SK-N-SH (cell line): ENCODE measurements at regions not wholly inside any gene's neighbourhood (a gene's known extent, or its start where the extent isn't known, plus 50 kb on each side); places are given as distances from the start of the nearest gene placed in this dataset.

Experiments
- CHD2 ChIP-seq: fragments of 150-350 bp; IDR thresholded peaks from 2 replicates; pipeline ENCODE4 v1.6.1; 2018; ENCODE audit warnings: low read length; ENCODE audit not compliant: partially characterized antibody
- EP300 ChIP-seq, 2 experiments: IDR thresholded peaks; 2 replicates each; pipeline versions ENCODE4 v1.4.0 to v1.6.1; 2012; ENCODE audit warnings: borderline replicate concordance in 1 of 2, low read depth in 1 of 2, low read length in 1 of 2
- EZH2phosphoT487 ChIP-seq: fragments of 200-600 bp; sonication (generic); IDR thresholded peaks from 2 replicates; pipeline ENCODE4 v1.6.1; 2017; ENCODE audit warnings: low read depth, mixed run types, mild to moderate bottlenecking, antibody characterized with exemption, moderate library complexity, borderline replicate concordance
- GABPA ChIP-seq: IDR thresholded peaks from 2 replicates; pipeline ENCODE4 v1.4.0; 2012; ENCODE audit warnings: low read depth, mild to moderate bottlenecking
- POLR2AphosphoS5 ChIP-seq: IDR thresholded peaks from 2 replicates; pipeline ENCODE4 v1.6.1; 2012; ENCODE audit warnings: low read depth, low read length
- TAF1 ChIP-seq: IDR thresholded peaks from 2 replicates; pipeline ENCODE4 v1.6.1; 2012; ENCODE audit warnings: low read depth, mild to moderate bottlenecking, low read length, moderate library complexity, borderline replicate concordance
- TF ChIP-seq, protein P1 (sequence below): fragments of 200-600 bp; sonication (generic); IDR thresholded peaks from 2 replicates; pipeline ENCODE4 v1.6.1; 2017; ENCODE audit warnings: antibody characterized with exemption, mild to moderate bottlenecking, moderate library complexity
- TF ChIP-seq, protein P2 (sequence below): fragments of 150-350 bp; IDR thresholded peaks from 2 replicates; pipeline ENCODE4 v1.6.1; 2016; ENCODE audit warnings: mild to moderate bottlenecking, low read depth, low read length
- TF ChIP-seq, protein P3 (sequence below): fragments of 150-350 bp; IDR thresholded peaks from 2 replicates; pipeline ENCODE4 v1.6.1; 2017; ENCODE audit warnings: antibody characterized with exemption, low read length, low read depth, borderline replicate concordance
- TF ChIP-seq, protein P4 (sequence below): IDR thresholded peaks from 2 replicates; pipeline ENCODE4 v1.6.1; 2012; ENCODE audit warnings: mild to moderate bottlenecking, low read depth, low read length, moderate library complexity
- TF ChIP-seq, protein P5 (sequence below): IDR thresholded peaks from 2 replicates; pipeline ENCODE4 v1.4.0; 2012; ENCODE audit warnings: low read depth

DNA sequence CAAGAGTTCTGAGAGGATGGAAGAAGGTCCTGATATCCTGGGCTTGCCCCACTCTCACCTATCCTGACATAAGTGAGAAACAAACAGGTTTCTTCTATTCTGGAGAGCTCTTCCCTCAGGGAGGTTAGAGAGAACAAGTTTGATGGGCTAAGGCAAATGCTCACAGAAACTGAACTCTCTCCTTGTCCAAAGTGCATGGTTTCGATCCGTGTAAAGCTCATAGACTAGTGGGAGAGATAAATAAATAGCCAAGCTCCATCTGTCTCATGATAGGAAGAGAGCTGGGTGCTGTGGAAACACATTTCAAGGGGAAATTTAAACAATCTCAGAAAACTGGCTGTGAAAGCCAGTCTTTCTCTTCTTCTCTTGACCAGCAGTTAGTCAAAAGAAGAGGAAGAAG is 459.5 kb upstream of the LARGE1 start:
- TF ChIP-seq, protein P1, sequence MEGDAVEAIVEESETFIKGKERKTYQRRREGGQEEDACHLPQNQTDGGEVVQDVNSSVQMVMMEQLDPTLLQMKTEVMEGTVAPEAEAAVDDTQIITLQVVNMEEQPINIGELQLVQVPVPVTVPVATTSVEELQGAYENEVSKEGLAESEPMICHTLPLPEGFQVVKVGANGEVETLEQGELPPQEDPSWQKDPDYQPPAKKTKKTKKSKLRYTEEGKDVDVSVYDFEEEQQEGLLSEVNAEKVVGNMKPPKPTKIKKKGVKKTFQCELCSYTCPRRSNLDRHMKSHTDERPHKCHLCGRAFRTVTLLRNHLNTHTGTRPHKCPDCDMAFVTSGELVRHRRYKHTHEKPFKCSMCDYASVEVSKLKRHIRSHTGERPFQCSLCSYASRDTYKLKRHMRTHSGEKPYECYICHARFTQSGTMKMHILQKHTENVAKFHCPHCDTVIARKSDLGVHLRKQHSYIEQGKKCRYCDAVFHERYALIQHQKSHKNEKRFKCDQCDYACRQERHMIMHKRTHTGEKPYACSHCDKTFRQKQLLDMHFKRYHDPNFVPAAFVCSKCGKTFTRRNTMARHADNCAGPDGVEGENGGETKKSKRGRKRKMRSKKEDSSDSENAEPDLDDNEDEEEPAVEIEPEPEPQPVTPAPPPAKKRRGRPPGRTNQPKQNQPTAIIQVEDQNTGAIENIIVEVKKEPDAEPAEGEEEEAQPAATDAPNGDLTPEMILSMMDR = no peak
- TF ChIP-seq EP300 (IDR thresholded peaks at IDR 0.05; ENCODE audit: borderline replicate concordance in 1 of 2, low read depth in 1 of 2, low read length in 1 of 2) (no peak), GABPA (no peak), EZH2phosphoT487 (no peak), TAF1 (no peak), CHD2 (no peak), POLR2AphosphoS5 (no peak)
- TF ChIP-seq, protein P2, sequence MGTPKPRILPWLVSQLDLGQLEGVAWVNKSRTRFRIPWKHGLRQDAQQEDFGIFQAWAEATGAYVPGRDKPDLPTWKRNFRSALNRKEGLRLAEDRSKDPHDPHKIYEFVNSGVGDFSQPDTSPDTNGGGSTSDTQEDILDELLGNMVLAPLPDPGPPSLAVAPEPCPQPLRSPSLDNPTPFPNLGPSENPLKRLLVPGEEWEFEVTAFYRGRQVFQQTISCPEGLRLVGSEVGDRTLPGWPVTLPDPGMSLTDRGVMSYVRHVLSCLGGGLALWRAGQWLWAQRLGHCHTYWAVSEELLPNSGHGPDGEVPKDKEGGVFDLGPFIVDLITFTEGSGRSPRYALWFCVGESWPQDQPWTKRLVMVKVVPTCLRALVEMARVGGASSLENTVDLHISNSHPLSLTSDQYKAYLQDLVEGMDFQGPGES = no peak
- TF ChIP-seq, protein P3, sequence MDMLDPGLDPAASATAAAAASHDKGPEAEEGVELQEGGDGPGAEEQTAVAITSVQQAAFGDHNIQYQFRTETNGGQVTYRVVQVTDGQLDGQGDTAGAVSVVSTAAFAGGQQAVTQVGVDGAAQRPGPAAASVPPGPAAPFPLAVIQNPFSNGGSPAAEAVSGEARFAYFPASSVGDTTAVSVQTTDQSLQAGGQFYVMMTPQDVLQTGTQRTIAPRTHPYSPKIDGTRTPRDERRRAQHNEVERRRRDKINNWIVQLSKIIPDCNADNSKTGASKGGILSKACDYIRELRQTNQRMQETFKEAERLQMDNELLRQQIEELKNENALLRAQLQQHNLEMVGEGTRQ = no peak
- TF ChIP-seq, protein P4, sequence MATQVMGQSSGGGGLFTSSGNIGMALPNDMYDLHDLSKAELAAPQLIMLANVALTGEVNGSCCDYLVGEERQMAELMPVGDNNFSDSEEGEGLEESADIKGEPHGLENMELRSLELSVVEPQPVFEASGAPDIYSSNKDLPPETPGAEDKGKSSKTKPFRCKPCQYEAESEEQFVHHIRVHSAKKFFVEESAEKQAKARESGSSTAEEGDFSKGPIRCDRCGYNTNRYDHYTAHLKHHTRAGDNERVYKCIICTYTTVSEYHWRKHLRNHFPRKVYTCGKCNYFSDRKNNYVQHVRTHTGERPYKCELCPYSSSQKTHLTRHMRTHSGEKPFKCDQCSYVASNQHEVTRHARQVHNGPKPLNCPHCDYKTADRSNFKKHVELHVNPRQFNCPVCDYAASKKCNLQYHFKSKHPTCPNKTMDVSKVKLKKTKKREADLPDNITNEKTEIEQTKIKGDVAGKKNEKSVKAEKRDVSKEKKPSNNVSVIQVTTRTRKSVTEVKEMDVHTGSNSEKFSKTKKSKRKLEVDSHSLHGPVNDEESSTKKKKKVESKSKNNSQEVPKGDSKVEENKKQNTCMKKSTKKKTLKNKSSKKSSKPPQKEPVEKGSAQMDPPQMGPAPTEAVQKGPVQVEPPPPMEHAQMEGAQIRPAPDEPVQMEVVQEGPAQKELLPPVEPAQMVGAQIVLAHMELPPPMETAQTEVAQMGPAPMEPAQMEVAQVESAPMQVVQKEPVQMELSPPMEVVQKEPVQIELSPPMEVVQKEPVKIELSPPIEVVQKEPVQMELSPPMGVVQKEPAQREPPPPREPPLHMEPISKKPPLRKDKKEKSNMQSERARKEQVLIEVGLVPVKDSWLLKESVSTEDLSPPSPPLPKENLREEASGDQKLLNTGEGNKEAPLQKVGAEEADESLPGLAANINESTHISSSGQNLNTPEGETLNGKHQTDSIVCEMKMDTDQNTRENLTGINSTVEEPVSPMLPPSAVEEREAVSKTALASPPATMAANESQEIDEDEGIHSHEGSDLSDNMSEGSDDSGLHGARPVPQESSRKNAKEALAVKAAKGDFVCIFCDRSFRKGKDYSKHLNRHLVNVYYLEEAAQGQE = no peak
- TF ChIP-seq, protein P5, sequence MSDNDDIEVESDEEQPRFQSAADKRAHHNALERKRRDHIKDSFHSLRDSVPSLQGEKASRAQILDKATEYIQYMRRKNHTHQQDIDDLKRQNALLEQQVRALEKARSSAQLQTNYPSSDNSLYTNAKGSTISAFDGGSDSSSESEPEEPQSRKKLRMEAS = no peak
